ENCODE measurements at regions not wholly inside any gene's neighbourhood (a gene's known extent, or its start where the extent isn't known, plus 50 kb on each side); places are given as distances from the start of the nearest gene placed in this dataset.

GRCh38 chr15:87713475-87713879, 543.1 kb downstream of the NTRK3 start:
- POLR2A ChIA-PET (ENCODE audit: unreplicated experiment) = no interaction called here
- H3F3A ChIP-seq (ENCODE audit: insufficient read depth, low read depth) = no peaks in the 10 kb centered on the region
- H3K4me3 ChIP-seq = no peak overlapping the region
- no peaks in the 10 kb centered on the region for H3K4me1 ChIP-seq (replicated peaks; ENCODE audit: insufficient read depth)
- TF ChIP-seq CTCF (conservative IDR thresholded peaks at IDR 0.05) (no peak), EZH2 (IDR thresholded peaks at IDR 0.05; ENCODE audit: low read depth) (no peak)
- H3K27ac ChIP-seq = no peak overlapping the region
- H3K27me3 ChIP-seq (ENCODE audit: insufficient read depth, low read depth) = no peaks in the 10 kb centered on the region
- intact Hi-C loops (cut with micrococcal nuclease; ENCODE audit: unreplicated experiment) = no loop called here
- H3K36me3 ChIP-seq (ENCODE audit: low read depth) = no peaks in the 10 kb centered on the region
- H4K20me1 ChIP-seq (ENCODE audit: insufficient read depth) = no peaks in the 10 kb centered on the region
- BruUV-seq (replicated peaks) = no TSS peak
- no peak overlapping the region for H3K4me2 ChIP-seq
- DNase-seq = no peak
- H3K9me2 ChIP-seq (ENCODE audit: insufficient read depth) = 0 out of 2 replicates have a peak, but pooled peaks cover 5% of the 10 kb centered on the region
- no peaks in the 10 kb centered on the region for H3K79me2 ChIP-seq (ENCODE audit: low read depth)
- H2AFZ ChIP-seq = no peak overlapping the region
- no peaks in the 10 kb centered on the region for H3K9me3 ChIP-seq (ENCODE audit: insufficient read depth, low read depth)
- CTCF ChIA-PET = no interaction called here

- Histone ChIP-seq H3K4me3 (no peak overlapping the region), H3K79me2 (ENCODE audit: low read depth) (no peaks in the 10 kb centered on the region), H3K36me3 (ENCODE audit: low read depth) (no peaks in the 10 kb centered on the region), H3K9me2 (ENCODE audit: insufficient read depth) (0 out of 2 replicates have a peak, but pooled peaks cover 5% of the 10 kb centered on the region), H3K27me3 (ENCODE audit: insufficient read depth, low read depth) (no peaks in the 10 kb centered on the region), H3K9me3 (ENCODE audit: insufficient read depth, low read depth) (no peaks in the 10 kb centered on the region), H3F3A (ENCODE audit: insufficient read depth, low read depth) (no peaks in the 10 kb centered on the region), H4K20me1 (ENCODE audit: insufficient read depth) (no peaks in the 10 kb centered on the region), H3K27ac (no peak overlapping the region), H2AFZ (no peak overlapping the region), H3K4me2 (no peak overlapping the region), H3K4me1 (replicated peaks; ENCODE audit: insufficient read depth) (no peaks in the 10 kb centered on the region)
- CTCF ChIA-PET = no interaction called here
- no peak for DNase-seq
- TF ChIP-seq CTCF (conservative IDR thresholded peaks at IDR 0.05) (no peak), EZH2 (IDR thresholded peaks at IDR 0.05; ENCODE audit: low read depth) (no peak)
- BruUV-seq (replicated peaks) = no TSS peak
- intact Hi-C loops (cut with micrococcal nuclease; ENCODE audit: unreplicated experiment) = no loop called here
- POLR2A ChIA-PET (ENCODE audit: unreplicated experiment) = no interaction called here
These were observed 544.3 kb downstream of the NTRK3 start for GRCh38 chr15:87712211-87712610.

GRCh38 chr15:87711026-87711425, 545.5 kb downstream of the NTRK3 start:
- TF ChIP-seq EZH2 (IDR thresholded peaks at IDR 0.05; ENCODE audit: low read depth) (no peak), CTCF (conservative IDR thresholded peaks at IDR 0.05) (no peak)
- Histone ChIP-seq H3K4me3 (no peak overlapping the region), H3K4me1 (replicated peaks; ENCODE audit: insufficient read depth) (no peaks in the 10 kb centered on the region), H3K79me2 (ENCODE audit: low read depth) (no peaks in the 10 kb centered on the region), H3F3A (ENCODE audit: insufficient read depth, low read depth) (no peaks in the 10 kb centered on the region), H3K36me3 (ENCODE audit: low read depth) (no peaks in the 10 kb centered on the region), H3K9me3 (ENCODE audit: insufficient read depth, low read depth) (no peaks in the 10 kb centered on the region), H3K27ac (no peak overlapping the region), H4K20me1 (ENCODE audit: insufficient read depth) (no peaks in the 10 kb centered on the region), H3K4me2 (no peak overlapping the region), H2AFZ (no peak overlapping the region), H3K9me2 (ENCODE audit: insufficient read depth) (0 out of 2 replicates have a peak, but pooled peaks cover 5% of the 10 kb centered on the region), H3K27me3 (ENCODE audit: insufficient read depth, low read depth) (no peaks in the 10 kb centered on the region)
- CTCF ChIA-PET = no interaction called here
- DNase-seq = no peak
- intact Hi-C loops (cut with micrococcal nuclease; ENCODE audit: unreplicated experiment) = no loop called here
- POLR2A ChIA-PET (ENCODE audit: unreplicated experiment) = no interaction called here
- BruUV-seq (replicated peaks) = no TSS peak

Measured in PC-9 (cell line).